H9 (cell line): ENCODE measurements at regions not wholly inside any gene's neighbourhood (a gene's known extent, or its start where the extent isn't known, plus 50 kb on each side); places are given as distances from the start of the nearest gene placed in this dataset.

Source experiments
- DNase-seq: peaks from one replicate; pipeline ENCODE4 v3.0.0-alpha.2; 2017
- H2AFZ ChIP-seq: one replicate; pipeline ENCODE4 v1.6.1; 2013; ENCODE audit warnings: mild to moderate bottlenecking, low read length, control low read depth, moderate library complexity
- H2AK5ac ChIP-seq: 2 replicates; pipeline ENCODE4 v1.6.1; 2013; ENCODE audit warnings: low read length, control low read depth, mixed read lengths; ENCODE audit not compliant: insufficient read length
- H2BK120ac ChIP-seq: one replicate; pipeline ENCODE4 v1.6.1; 2013; ENCODE audit warnings: low read depth, mild to moderate bottlenecking, low read length, control low read depth, inconsistent platforms; ENCODE audit not compliant: poor library complexity, severe bottlenecking
- H2BK12ac ChIP-seq: 2 replicates; pipeline ENCODE4 v1.6.1; 2013; ENCODE audit warnings: low read length, control low read depth, mixed read lengths, low read depth; ENCODE audit not compliant: insufficient read length
- H2BK15ac ChIP-seq: 2 replicates; pipeline ENCODE4 v1.6.1; 2013; ENCODE audit warnings: low read depth, low read length, control low read depth
- H2BK20ac ChIP-seq: one replicate; pipeline ENCODE4 v1.6.1; 2013; ENCODE audit warnings: low read depth, mild to moderate bottlenecking, low read length, control low read depth, inconsistent platforms; ENCODE audit not compliant: poor library complexity, severe bottlenecking
- H2BK5ac ChIP-seq: 2 replicates; pipeline ENCODE4 v1.6.1; 2013; ENCODE audit warnings: low read length, control low read depth, mixed read lengths; ENCODE audit not compliant: insufficient read length
- H3K14ac ChIP-seq: 2 replicates; pipeline ENCODE4 v1.6.1; 2013; ENCODE audit warnings: low read length, control low read depth; ENCODE audit not compliant: insufficient read depth
- H3K18ac ChIP-seq: 2 replicates; pipeline ENCODE4 v1.6.1; 2013; ENCODE audit warnings: low read depth, mild to moderate bottlenecking, mixed read lengths, low read length, control low read depth; ENCODE audit not compliant: insufficient read length
- H3K23ac ChIP-seq: 2 replicates; pipeline ENCODE4 v1.6.1; 2013; ENCODE audit warnings: low read length, control low read depth, mixed read lengths, low read depth; ENCODE audit not compliant: insufficient read length
- H3K23me2 ChIP-seq: 2 replicates; pipeline ENCODE4 v1.6.1; 2013; ENCODE audit warnings: low read depth, mild to moderate bottlenecking, mixed read lengths, low read length, control low read depth; ENCODE audit not compliant: insufficient read length, poor library complexity, severe bottlenecking
- H3K27ac ChIP-seq: 2 replicates; pipeline ENCODE4 v1.5.1; 2013; ENCODE audit warnings: low read length, control low read depth, mixed read lengths, low read depth; ENCODE audit not compliant: insufficient read length
- H3K27me3 ChIP-seq: 2 replicates; pipeline ENCODE4 v1.6.1; 2013; ENCODE audit warnings: low read length, control low read depth, inconsistent platforms; ENCODE audit not compliant: insufficient read depth
- H3K4ac ChIP-seq: 2 replicates; pipeline ENCODE4 v1.6.1; 2013; ENCODE audit warnings: low read depth, mild to moderate bottlenecking, control low read depth, inconsistent platforms, low read length, moderate library complexity
- H3K4me1 ChIP-seq: 2 replicates; pipeline ENCODE4 v1.6.1; 2013; ENCODE audit warnings: low read length, control low read depth, inconsistent platforms; ENCODE audit not compliant: insufficient read depth
- H3K4me2 ChIP-seq: 2 replicates; pipeline ENCODE4 v1.6.1; 2013; ENCODE audit warnings: low read length, control low read depth, mixed read lengths; ENCODE audit not compliant: insufficient read length, insufficient read depth
- H3K56ac ChIP-seq: 2 replicates; pipeline ENCODE4 v1.6.1; 2013; ENCODE audit warnings: low read depth, mild to moderate bottlenecking, mixed read lengths, low read length, control low read depth; ENCODE audit not compliant: insufficient read length
- H3K79me1 ChIP-seq: 2 replicates; pipeline ENCODE4 v1.6.1; 2013; ENCODE audit warnings: low read depth, mild to moderate bottlenecking, moderate library complexity, low read length, control low read depth, inconsistent platforms; ENCODE audit not compliant: insufficient read depth, poor library complexity, severe bottlenecking
- H3K79me2 ChIP-seq: 2 replicates; pipeline ENCODE4 v1.6.1; 2013; ENCODE audit warnings: low read length, control low read depth, inconsistent platforms; ENCODE audit not compliant: insufficient read depth
- H3K9ac ChIP-seq: 2 replicates; pipeline ENCODE4 v1.6.1; 2013; ENCODE audit warnings: low read length, control low read depth, mixed read lengths; ENCODE audit not compliant: insufficient read length; ENCODE audit errors: extremely low read depth
- H3K9me3 ChIP-seq: one replicate; pipeline ENCODE4 v1.6.1; 2013; ENCODE audit warnings: low read depth, low read length, inconsistent platforms; ENCODE audit not compliant: control insufficient read depth
- H3T11ph ChIP-seq: one replicate; pipeline ENCODE4 v1.6.1; 2013; ENCODE audit warnings: mild to moderate bottlenecking, low read length, control low read depth, inconsistent platforms
- H4K20me1 ChIP-seq: one replicate; pipeline ENCODE4 v1.6.1; 2013; ENCODE audit not compliant: control insufficient read depth, insufficient read length, insufficient read depth
- H4K5ac ChIP-seq: 2 replicates; pipeline ENCODE4 v1.6.1; 2013; ENCODE audit warnings: low read depth, mild to moderate bottlenecking, mixed read lengths, low read length, control low read depth; ENCODE audit not compliant: insufficient read length
- H4K8ac ChIP-seq: replicated peaks from 2 replicates; pipeline ENCODE4 v1.6.1; 2013; ENCODE audit warnings: low read length, control low read depth, mixed read lengths, low read depth; ENCODE audit not compliant: insufficient read length
- H4K91ac ChIP-seq: 2 replicates; pipeline ENCODE4 v1.6.1; 2013; ENCODE audit warnings: low read depth, mild to moderate bottlenecking, moderate library complexity, mixed read lengths, low read length, control low read depth; ENCODE audit not compliant: insufficient read length
- H3K27ac Mint-ChIP-seq, 3 experiments: 2 replicates in 2 of 3; 3 replicates in 1 of 3; pipeline ENCODE4 v1.8.0; 2020 to 2021; ENCODE audit warnings: mixed read lengths in 3 of 3, mild to moderate bottlenecking in 1 of 3, moderate library complexity in 1 of 3
- H3K27me3 Mint-ChIP-seq: 2 replicates; pipeline ENCODE4 v1.8.0; 2021; ENCODE audit warnings: low read depth, mild to moderate bottlenecking, moderate library complexity, mixed read lengths
- H3K36me3 Mint-ChIP-seq, 3 experiments: 2 replicates in 2 of 3; 3 replicates in 1 of 3; pipeline ENCODE4 v1.8.0; 2020 to 2021; ENCODE audit warnings: low read depth in 3 of 3, mixed read lengths in 3 of 3; ENCODE audit not compliant: insufficient read depth in 1 of 3
- H3K4me1 Mint-ChIP-seq, 2 experiments: 2 replicates each; pipeline ENCODE4 v1.8.0; 2020; ENCODE audit warnings: mixed read lengths in 2 of 2
- H3K4me3 Mint-ChIP-seq, 2 experiments: 2 replicates in 1 of 2; 3 replicates in 1 of 2; pipeline ENCODE4 v1.8.0; 2020 to 2021; ENCODE audit warnings: mild to moderate bottlenecking in 2 of 2, mixed read lengths in 2 of 2, moderate library complexity in 1 of 2
- H3K9me3 Mint-ChIP-seq, 2 experiments: 2 replicates in 1 of 2; 3 replicates in 1 of 2; pipeline ENCODE4 v1.8.0; 2020; ENCODE audit warnings: mild to moderate bottlenecking in 2 of 2, mixed read lengths in 2 of 2, moderate library complexity in 1 of 2
- WGBS: extraction: QIAGEN DNeasy Blood & Tissue Kit; methylation state at CpG from one replicate; pipeline ENCODE4 v1.1.7; 2013; ENCODE audit warnings: missing lambda C conversion rate, low lambda C conversion rate, mixed read lengths; ENCODE audit not compliant: insufficient read length; ENCODE audit errors: extremely low coverage; 5-methylcytosine and 5-hydroxymethylcytosine counted together
- TF ChIP-seq, protein P1 (sequence below): fragments of 200-600 bp; sonication (generic); conservative IDR thresholded peaks from 3 replicates; pipeline ENCODE4 v1.8.0; 2021; ENCODE audit warnings: antibody characterized with exemption, mild to moderate bottlenecking

DNA sequence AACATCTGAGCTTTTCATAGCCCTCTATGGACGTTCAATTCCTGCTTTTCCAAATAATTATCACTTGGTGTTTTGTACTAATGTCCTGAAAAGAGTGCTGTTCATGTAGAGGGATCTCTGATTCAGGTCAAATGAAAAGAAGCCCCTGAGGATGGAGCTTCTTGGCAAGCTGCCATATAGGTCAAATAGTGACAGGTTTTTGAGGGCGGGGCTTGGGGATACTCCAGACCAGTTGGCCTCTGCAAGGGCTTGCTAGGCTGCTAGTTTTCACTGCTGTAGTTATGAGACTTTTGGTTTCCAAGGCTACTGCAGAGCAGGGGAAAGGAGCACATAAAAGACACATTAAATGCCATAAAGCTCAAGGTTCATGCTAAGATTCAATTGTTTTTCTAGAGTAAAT lies 257.2 kb upstream of the CACNA2D1 start:
- H3K27ac ChIP-seq, result no peak overlapping the region
- WGBS, result no CpG with 5 or more reads among the region's 2 CpGs
- H4K91ac ChIP-seq, result no peak overlapping the region
- H3K56ac ChIP-seq, result no peak overlapping the region
- Mint-ChIP-seq H3K9me3 (no peaks in the 10 kb centered on the region), H3K4me3 (no peak overlapping the region), H3K36me3 (no peaks in the 10 kb centered on the region), H3K4me1 (peaks cover under 1 to 16% of the 10 kb centered on the region in 2 experiments; a peak in 2 of 4 replicates), H3K27me3 (no peaks in the 10 kb centered on the region), H3K27ac (peak overlapping the region in 1 of 3 experiments; percentile 77; a peak in 1 of 7 replicates)
- H3K18ac ChIP-seq, result no peak overlapping the region
- H2BK20ac ChIP-seq, result no peak overlapping the region
- no peaks in the 10 kb centered on the region for H3K23me2 ChIP-seq
- H3K9ac ChIP-seq, result no peak overlapping the region
- H2BK120ac ChIP-seq, result no peak overlapping the region
- TF ChIP-seq, protein P1, sequence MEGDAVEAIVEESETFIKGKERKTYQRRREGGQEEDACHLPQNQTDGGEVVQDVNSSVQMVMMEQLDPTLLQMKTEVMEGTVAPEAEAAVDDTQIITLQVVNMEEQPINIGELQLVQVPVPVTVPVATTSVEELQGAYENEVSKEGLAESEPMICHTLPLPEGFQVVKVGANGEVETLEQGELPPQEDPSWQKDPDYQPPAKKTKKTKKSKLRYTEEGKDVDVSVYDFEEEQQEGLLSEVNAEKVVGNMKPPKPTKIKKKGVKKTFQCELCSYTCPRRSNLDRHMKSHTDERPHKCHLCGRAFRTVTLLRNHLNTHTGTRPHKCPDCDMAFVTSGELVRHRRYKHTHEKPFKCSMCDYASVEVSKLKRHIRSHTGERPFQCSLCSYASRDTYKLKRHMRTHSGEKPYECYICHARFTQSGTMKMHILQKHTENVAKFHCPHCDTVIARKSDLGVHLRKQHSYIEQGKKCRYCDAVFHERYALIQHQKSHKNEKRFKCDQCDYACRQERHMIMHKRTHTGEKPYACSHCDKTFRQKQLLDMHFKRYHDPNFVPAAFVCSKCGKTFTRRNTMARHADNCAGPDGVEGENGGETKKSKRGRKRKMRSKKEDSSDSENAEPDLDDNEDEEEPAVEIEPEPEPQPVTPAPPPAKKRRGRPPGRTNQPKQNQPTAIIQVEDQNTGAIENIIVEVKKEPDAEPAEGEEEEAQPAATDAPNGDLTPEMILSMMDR, result no peak
- no peak overlapping the region for H2AFZ ChIP-seq
- no peak overlapping the region for H2BK15ac ChIP-seq
- H3K79me1 ChIP-seq, result no peaks in the 10 kb centered on the region
- no peak overlapping the region for H3K4me2 ChIP-seq
- DNase-seq, result no peak
- no peaks in the 10 kb centered on the region; the same call in 1 of the 2 replicates for H3K4me1 ChIP-seq
- H2BK12ac ChIP-seq, result no peak overlapping the region
- no peak overlapping the region for H4K5ac ChIP-seq
- no peak overlapping the region for H3T11ph ChIP-seq
- no peak overlapping the region for H3K23ac ChIP-seq
- no peaks in the 10 kb centered on the region for H3K27me3 ChIP-seq
- H2AK5ac ChIP-seq, result no peak overlapping the region
- no peaks in the 10 kb centered on the region for H4K20me1 ChIP-seq
- H2BK5ac ChIP-seq, result no peak overlapping the region
- no peak overlapping the region for H3K14ac ChIP-seq
- no peak overlapping the region for H4K8ac ChIP-seq
- H3K9me3 ChIP-seq, result no peaks in the 10 kb centered on the region
- H3K79me2 ChIP-seq, result no peaks in the 10 kb centered on the region
- H3K4ac ChIP-seq, result no peak overlapping the region
